HCT116 (cell line): ENCODE measurements at regions not wholly inside any gene's neighbourhood (a gene's known extent, or its start where the extent isn't known, plus 50 kb on each side); places are given as distances from the start of the nearest gene placed in this dataset.

ENCODE experiments used
- ATAC-seq: fragments of 200-7000 bp; cut with Tn5 transposase; 2 replicates; pipeline ENCODE4 v1.9.1; 2020; ENCODE audit warnings: mild to moderate bottlenecking, moderate library complexity
- BruUV-seq: library from RNA; stranded (reverse); fragments of 400-500 nt; replicated peaks from 2 replicates; lab custom pipeline; 2021; lab: Mats Ljungman, UMichigan
- CTCF ChIA-PET: fragments of 300-600 bp; sonication (Branson Sonifier 250); formaldehyde crosslinking; loops from one replicate; lab custom pipeline; 2021; ENCODE audit warnings: antibody characterized with exemption; lab: Charles Lee
- POLR2A ChIA-PET: fragments of 300-600, 350-600 bp; sonication (Branson Sonifier 250); formaldehyde crosslinking; loops from one replicate; lab custom pipeline; 2021; ENCODE audit warnings: antibody characterized with exemption; lab: Charles Lee
- RAD21 ChIA-PET, 2 experiments: fragments of 300-600 bp; sonication (Branson Sonifier 250); formaldehyde crosslinking; loops; one replicate each; lab custom pipeline; 2023; ENCODE audit warnings: low total read pairs in 2 of 2; ENCODE audit not compliant: uncharacterized antibody in 2 of 2, unreplicated experiment in 2 of 2, low non-redundant PET in 1 of 2; lab: Charles Lee
- DNase-seq: peaks from one replicate; pipeline ENCODE4 v3.0.0-alpha.2; 2010; ENCODE audit warnings: low read depth, low spot score
- H2AFZ ChIP-seq: fragments of 200-600 bp; shearing (Covaris generic), sonication (generic); 2 replicates; pipeline ENCODE4 v1.6.1; 2017; ENCODE audit warnings: low read depth, mixed run types, mixed read lengths, antibody characterized with exemption, low read length; ENCODE audit not compliant: poor library complexity, severe bottlenecking
- H3K27ac ChIP-seq: 2 replicates; pipeline ENCODE4 v1.5.1; 2012; ENCODE audit warnings: low read depth, low read length
- H3K27me3 ChIP-seq: fragments of 200-600 bp; sonication (generic); 2 replicates; pipeline ENCODE4 v1.6.1; 2016; ENCODE audit warnings: mixed run types, low read length, mixed read lengths; ENCODE audit not compliant: insufficient read depth
- H3K36me3 ChIP-seq, 2 experiments: fragments of 200-500 bp in 1 of 2; fragments of 200-600 bp in 1 of 2; sonication (Bioruptor generic) in 1 of 2; sonication (generic) in 1 of 2; 2 replicates each; pipeline versions ENCODE4 v1.5.1 to v1.6.1; 2014 to 2016; ENCODE audit warnings: low read length in 2 of 2, inconsistent platforms in 1 of 2, mixed read lengths in 1 of 2, mixed run types in 1 of 2; ENCODE audit not compliant: insufficient read depth in 2 of 2, control insufficient read depth in 1 of 2
- H3K4me1 ChIP-seq, 2 experiments: fragments of 200-600 bp in 1 of 2; sonication (generic) in 1 of 2; 2 replicates each; pipeline versions ENCODE4 v1.5.1 to v1.6.1; 2012 to 2017; ENCODE audit warnings: low read length in 2 of 2, inconsistent platforms in 1 of 2, mild to moderate bottlenecking in 1 of 2, mixed read lengths in 1 of 2, mixed run types in 1 of 2, moderate library complexity in 1 of 2; ENCODE audit not compliant: insufficient read depth in 2 of 2, control insufficient read depth in 1 of 2
- H3K4me2 ChIP-seq: fragments of 200-600 bp; sonication (generic); 2 replicates; pipeline ENCODE4 v1.6.1; 2017; ENCODE audit warnings: mixed run types, low read length, mixed read lengths
- H3K4me3 ChIP-seq, 2 experiments: fragments of 200-600 bp in 1 of 2; sonication (generic) in 1 of 2; replicated peaks in 1 of 2; 2 replicates each; pipeline ENCODE4 v1.5.1; 2011 to 2016; ENCODE audit warnings: low read length in 2 of 2, control low read depth in 1 of 2, low read depth in 1 of 2, mild to moderate bottlenecking in 1 of 2, mixed read lengths in 1 of 2, mixed run types in 1 of 2
- H3K79me2 ChIP-seq: fragments of 200-600 bp; sonication (generic); 2 replicates; pipeline ENCODE4 v1.6.1; 2017; ENCODE audit warnings: mild to moderate bottlenecking, mixed run types, low read length, moderate library complexity, mixed read lengths; ENCODE audit not compliant: insufficient read depth
- H3K9ac ChIP-seq: fragments of 200-600 bp; sonication (generic); 2 replicates; pipeline ENCODE4 v1.6.1; 2016; ENCODE audit warnings: low read length, mixed read lengths
- H3K9me2 ChIP-seq: fragments of 200-600 bp; sonication (generic), shearing (Covaris generic); 2 replicates; pipeline ENCODE4 v1.6.1; 2017; ENCODE audit warnings: mixed run types, mild to moderate bottlenecking, moderate library complexity; ENCODE audit not compliant: insufficient read depth
- H3K9me3 ChIP-seq, 2 experiments: fragments of 200-500 bp in 1 of 2; fragments of 200-600 bp in 1 of 2; sonication (Bioruptor generic) in 1 of 2; sonication (generic) in 1 of 2; 2 replicates each; pipeline ENCODE4 v1.6.1; 2014 to 2017; ENCODE audit warnings: low read length in 2 of 2, mixed read lengths in 2 of 2, inconsistent platforms in 1 of 2, low read depth in 1 of 2, mild to moderate bottlenecking in 1 of 2, mixed run types in 1 of 2, moderate library complexity in 1 of 2; ENCODE audit not compliant: control insufficient read depth in 1 of 2, insufficient read depth in 1 of 2
- H4K20me1 ChIP-seq: fragments of 200-600 bp; sonication (generic), shearing (Covaris generic); 2 replicates; pipeline ENCODE4 v1.6.1; 2017; ENCODE audit warnings: mixed run types, mild to moderate bottlenecking, moderate library complexity; ENCODE audit not compliant: insufficient read depth
- EGR1 ChIP-seq: IDR thresholded peaks from 2 replicates; pipeline ENCODE4 v1.6.1; 2012; ENCODE audit warnings: low read depth
- EZH2 ChIP-seq: fragments of 200-600 bp; sonication (generic); IDR thresholded peaks from 2 replicates; pipeline ENCODE4 v1.6.1; 2017; ENCODE audit warnings: antibody characterized with exemption, mixed run types
- POLR2A ChIP-seq: IDR thresholded peaks from 2 replicates; pipeline ENCODE4 v1.7.0; 2011; ENCODE audit warnings: borderline replicate concordance; ENCODE audit not compliant: insufficient read depth, insufficient read length; ENCODE audit errors: extremely low read depth
- RAD21 ChIP-seq: IDR thresholded peaks from 2 replicates; pipeline ENCODE4 v1.6.1; 2012; ENCODE audit warnings: low read depth, mild to moderate bottlenecking
- REST ChIP-seq: IDR thresholded peaks from 2 replicates; pipeline ENCODE4 v1.6.1; 2012; ENCODE audit warnings: low read depth
- SP1 ChIP-seq: IDR thresholded peaks from 2 replicates; pipeline ENCODE4 v1.6.1; 2012; ENCODE audit warnings: low read depth
- SRF ChIP-seq: IDR thresholded peaks from 2 replicates; pipeline ENCODE4 v1.6.1; 2012; ENCODE audit warnings: low read depth
- intact Hi-C: fragments of 100-400 bp; cut with micrococcal nuclease; formaldehyde crosslinking; loops from 2 replicates; pipeline ENCODE4 v1.10.0; 2022

- no peak overlapping the region for H2AFZ ChIP-seq
- no peak overlapping the region for H3K4me3 ChIP-seq
- intact Hi-C loops, result no loop called here
- no peak overlapping the region for H3K9ac ChIP-seq
- H3K79me2 ChIP-seq, result no peaks in the 10 kb centered on the region
- DNase-seq (peak; percentile 19), ATAC-seq (peak; percentile 84)
- H3K4me2 ChIP-seq, result no peak overlapping the region
- TF ChIP-seq EZH2 (no peak), POLR2A (no peak), SRF (no peak), SP1 (peak; percentile 73), EGR1 (no peak), REST (no peak), RAD21 (no peak)
- TF ChIP-seq, all 23 proteins: peak for 1
- ChIA-PET POLR2A (no interaction called here), CTCF (no interaction called here), RAD21 (no interaction called here)
- Histone ChIP-seq H4K20me1 (no peaks in the 10 kb centered on the region), H3K36me3 (no peaks in the 10 kb centered on the region), H3K27ac (no peak overlapping the region), H3K27me3 (no peaks in the 10 kb centered on the region), H3K4me1 (peaks cover 0 to 7% of the 10 kb centered on the region in 2 experiments; a peak in 1 of 4 replicates), H3K9me3 (no peaks in the 10 kb centered on the region), H3K9me2 (no peaks in the 10 kb centered on the region)
- no TSS peak for BruUV-seq
Measured at GRCh38 chr4:26124753-26125321, 196.0 kb upstream of the RBPJ start.
